Heart left ventricle (tissue), 13 donors: ENCODE measurements at regions not wholly inside any gene's neighbourhood (a gene's known extent, or its start where the extent isn't known, plus 50 kb on each side); places are given as distances from the start of the nearest gene placed in this dataset.

Experiments
- POLR2A ChIP-seq, 2 donors: fragments of 450-650 bp; IDR thresholded peaks; one replicate each; pipeline ENCODE4 v1.6.1; 2017; ENCODE audit warnings: antibody characterized with exemption in 2 of 2, mild to moderate bottlenecking in 2 of 2, moderate library complexity in 2 of 2
- TF ChIP-seq, protein P1 (sequence below), 12 donors: fragments of 200-600 bp; sonication (generic) in 4 of 12; IDR thresholded peaks; one replicate each; pipeline versions ENCODE4 v1.5.0 to v1.8.0; 2018 to 2022; ENCODE audit warnings: antibody characterized with exemption in 12 of 12, mild to moderate bottlenecking in 5 of 12
- donor health status: ischemic (EF 13 %, LVEDD 7.1; RV severe dilation, severe dysfunction).
- donor health status: DM: no; HTN: yes; CAD: no.
- donor health status: DM: no; HTN: no; CAD: no.
- donor health status: ischemic (EF 25% LVEDD 6.9; RV normal size, moderate dysfunction).
- donor health status: ischemic (EF 25% LVEDD 5.7; RV mildly dilated, moderate dysfunction).
- donor health status: ischemic (EF 35%, LVEDD 5.7; RV mildly dilated, moderate dysfunction).
- donor health status: nonischemic (EF 11% LVEDD 7.7; RV severe dilation, severe dysfunction).
- donor health status: DM: yes; HTN: yes; CAD: no.
- donor health status: PGD.
- donor health status: ischemic (EF 29% LVEDD 5.4; RV normal size, mild dysfunction).
- donor health status: nonischemic (EF 23%, LVEDD 6.1; RV moderate dilation, normal function).

GRCh38 chr2:219944866-219945265, 317.4 kb downstream of the SLC4A3 start:
- TF ChIP-seq, protein P1, sequence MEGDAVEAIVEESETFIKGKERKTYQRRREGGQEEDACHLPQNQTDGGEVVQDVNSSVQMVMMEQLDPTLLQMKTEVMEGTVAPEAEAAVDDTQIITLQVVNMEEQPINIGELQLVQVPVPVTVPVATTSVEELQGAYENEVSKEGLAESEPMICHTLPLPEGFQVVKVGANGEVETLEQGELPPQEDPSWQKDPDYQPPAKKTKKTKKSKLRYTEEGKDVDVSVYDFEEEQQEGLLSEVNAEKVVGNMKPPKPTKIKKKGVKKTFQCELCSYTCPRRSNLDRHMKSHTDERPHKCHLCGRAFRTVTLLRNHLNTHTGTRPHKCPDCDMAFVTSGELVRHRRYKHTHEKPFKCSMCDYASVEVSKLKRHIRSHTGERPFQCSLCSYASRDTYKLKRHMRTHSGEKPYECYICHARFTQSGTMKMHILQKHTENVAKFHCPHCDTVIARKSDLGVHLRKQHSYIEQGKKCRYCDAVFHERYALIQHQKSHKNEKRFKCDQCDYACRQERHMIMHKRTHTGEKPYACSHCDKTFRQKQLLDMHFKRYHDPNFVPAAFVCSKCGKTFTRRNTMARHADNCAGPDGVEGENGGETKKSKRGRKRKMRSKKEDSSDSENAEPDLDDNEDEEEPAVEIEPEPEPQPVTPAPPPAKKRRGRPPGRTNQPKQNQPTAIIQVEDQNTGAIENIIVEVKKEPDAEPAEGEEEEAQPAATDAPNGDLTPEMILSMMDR (IDR thresholded peaks at IDR 0.05), result no peak
- TF ChIP-seq POLR2A (IDR thresholded peaks at IDR 0.05), result no peak
